ENCODE measurements at regions not wholly inside any gene's neighbourhood (a gene's known extent, or its start where the extent isn't known, plus 50 kb on each side); places are given as distances from the start of the nearest gene placed in this dataset.

- Histone ChIP-seq H3K4me3 (ENCODE audit: low read depth, low read length, poor library complexity, severe bottlenecking) (no peak overlapping the region), H3K9me3 (ENCODE audit: low read depth, low read length, poor library complexity, severe bottlenecking) (no peaks in the 10 kb centered on the region), H3K4me1 (ENCODE audit: insufficient read depth, low read length, poor library complexity, severe bottlenecking) (no peaks in the 10 kb centered on the region), H3K27me3 (replicated peaks; ENCODE audit: insufficient read depth, low read depth, low read length, poor library complexity) (peaks cover 19% of the 10 kb centered on the region), H3K27ac (ENCODE audit: low read depth, low read length, poor library complexity, severe bottlenecking) (no peak overlapping the region), H3K36me3 (ENCODE audit: insufficient read depth, low read length, poor library complexity, severe bottlenecking) (no peaks in the 10 kb centered on the region)
- ChIA-PET CTCF (no interaction called here), POLR2A (ENCODE audit: low non-redundant PET) (no interaction called here)
- no peak for TF ChIP-seq CTCF (conservative IDR thresholded peaks at IDR 0.05; ENCODE audit: low read depth, low read length)
- no peak for TF ChIP-seq EZH2 (IDR thresholded peaks at IDR 0.05; ENCODE audit: borderline replicate concordance, low read depth, low read length, poor library complexity, severe bottlenecking)
- DNase-seq (ENCODE audit: low spot score) = no peak
- intact Hi-C loops (cut with micrococcal nuclease; ENCODE audit: unreplicated experiment) = no loop called here
- BruUV-seq (replicated peaks) = no TSS peak
These were observed 70.8 kb upstream of the SMIM23 start for GRCh38 chr5:171714851-171715250.

GRCh38 chr5:171715551-171715950, 70.1 kb upstream of the SMIM23 start:
- no peaks in the 10 kb centered on the region for H3K36me3 ChIP-seq (ENCODE audit: insufficient read depth, low read length, poor library complexity, severe bottlenecking)
- no peaks in the 10 kb centered on the region for H3K9me3 ChIP-seq (ENCODE audit: low read depth, low read length, poor library complexity, severe bottlenecking)
- TF ChIP-seq EZH2 (IDR thresholded peaks at IDR 0.05; ENCODE audit: borderline replicate concordance, low read depth, low read length, poor library complexity, severe bottlenecking) (no peak), CTCF (conservative IDR thresholded peaks at IDR 0.05; ENCODE audit: low read depth, low read length) (no peak)
- H3K27me3 ChIP-seq (replicated peaks; ENCODE audit: insufficient read depth, low read depth, low read length, poor library complexity) = peaks cover 21% of the 10 kb centered on the region
- ChIA-PET POLR2A (ENCODE audit: low non-redundant PET) (no interaction called here), CTCF (no interaction called here)
- intact Hi-C loops (cut with micrococcal nuclease; ENCODE audit: unreplicated experiment) = no loop called here
- no peak overlapping the region for H3K27ac ChIP-seq (ENCODE audit: low read depth, low read length, poor library complexity, severe bottlenecking)
- no peak overlapping the region for H3K4me3 ChIP-seq (ENCODE audit: low read depth, low read length, poor library complexity, severe bottlenecking)
- BruUV-seq (replicated peaks) = no TSS peak
- DNase-seq (ENCODE audit: low spot score) = no peak
- no peaks in the 10 kb centered on the region for H3K4me1 ChIP-seq (ENCODE audit: insufficient read depth, low read length, poor library complexity, severe bottlenecking)

GRCh38 chr5:171720086-171720485, 65.5 kb upstream of the SMIM23 start:
- Histone ChIP-seq H3K4me3 (ENCODE audit: low read depth, low read length, poor library complexity, severe bottlenecking) (no peak overlapping the region), H3K27ac (ENCODE audit: low read depth, low read length, poor library complexity, severe bottlenecking) (no peak overlapping the region), H3K36me3 (ENCODE audit: insufficient read depth, low read length, poor library complexity, severe bottlenecking) (no peaks in the 10 kb centered on the region), H3K9me3 (ENCODE audit: low read depth, low read length, poor library complexity, severe bottlenecking) (no peaks in the 10 kb centered on the region), H3K4me1 (ENCODE audit: insufficient read depth, low read length, poor library complexity, severe bottlenecking) (no peaks in the 10 kb centered on the region), H3K27me3 (replicated peaks; ENCODE audit: insufficient read depth, low read depth, low read length, poor library complexity) (peaks cover 21% of the 10 kb centered on the region)
- intact Hi-C loops (cut with micrococcal nuclease; ENCODE audit: unreplicated experiment) = no loop called here
- ChIA-PET CTCF (no interaction called here), POLR2A (ENCODE audit: low non-redundant PET) (interaction anchor here (0.6 kb wide), 1 partner anchor 56 kb away, joined by 3 read pairs; no protein-coding TSS in a partner anchor)
- DNase-seq (ENCODE audit: low spot score) = no peak
- no TSS peak for BruUV-seq (replicated peaks)
- TF ChIP-seq EZH2 (IDR thresholded peaks at IDR 0.05; ENCODE audit: borderline replicate concordance, low read depth, low read length, poor library complexity, severe bottlenecking) (no peak), CTCF (conservative IDR thresholded peaks at IDR 0.05; ENCODE audit: low read depth, low read length) (no peak)

Data from A673 (cell line).